Endothelial cell of umbilical vein (primary cell): ENCODE measurements at regions not wholly inside any gene's neighbourhood (a gene's known extent, or its start where the extent isn't known, plus 50 kb on each side); places are given as distances from the start of the nearest gene placed in this dataset.

ENCODE experiments used
- GATA2 ChIP-seq: IDR thresholded peaks from 2 replicates; pipeline ENCODE4 v1.7.0; 2011; ENCODE audit warnings: low read depth, mild to moderate bottlenecking, moderate library complexity, mixed read lengths, low read length; ENCODE audit not compliant: insufficient read length, insufficient read depth
- MYC ChIP-seq: IDR thresholded peaks from one replicate; pipeline ENCODE4 v1.6.1; 2011; ENCODE audit warnings: mild to moderate bottlenecking, low read depth, low read length
- POLR2A ChIP-seq: IDR thresholded peaks from 2 replicates; pipeline ENCODE4 v1.6.1; 2012; ENCODE audit warnings: low read depth, mild to moderate bottlenecking, control low read depth, low read length
- POLR2AphosphoS5 ChIP-seq: IDR thresholded peaks from 2 replicates; pipeline ENCODE4 v1.6.1; 2012; ENCODE audit warnings: low read depth, mild to moderate bottlenecking, control low read depth, low read length, moderate library complexity; ENCODE audit not compliant: insufficient read depth
- TF ChIP-seq, protein P1 (sequence below), 2 donors: IDR thresholded peaks; 1 replicate in 1 of 2; 2 replicates in 1 of 2; pipeline ENCODE4 v1.5.1; 2011; ENCODE audit warnings: low read length in 2 of 2, mild to moderate bottlenecking in 2 of 2, moderate library complexity in 2 of 2, control low read depth in 1 of 2, inconsistent platforms in 1 of 2, low read depth in 1 of 2; ENCODE audit not compliant: insufficient read depth in 1 of 2; ENCODE audit errors: extremely low read depth in 1 of 2
- TF ChIP-seq, protein P2 (sequence below): IDR thresholded peaks from 2 replicates; pipeline ENCODE4 v1.6.1; 2011; ENCODE audit not compliant: insufficient read depth, insufficient read length

DNA sequence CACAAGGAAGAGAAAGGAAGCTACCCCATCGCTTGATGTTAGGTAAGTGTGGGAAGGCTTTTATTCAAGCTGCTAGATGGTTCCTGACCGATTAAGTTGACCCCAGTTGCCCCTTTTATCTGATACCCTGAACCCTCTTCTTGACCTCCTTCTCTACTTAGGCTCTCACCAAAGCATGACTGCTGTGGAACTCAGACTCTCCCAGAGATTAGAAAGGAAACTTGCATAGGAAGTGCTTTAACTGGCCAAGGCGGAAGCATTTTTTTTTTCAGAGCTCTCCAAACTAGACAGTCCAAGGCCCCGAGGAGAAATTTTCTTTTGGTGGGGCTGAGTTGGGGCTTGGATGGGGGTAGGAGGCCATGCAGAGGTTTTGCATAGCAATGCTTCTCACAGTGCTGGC is 101.3 kb upstream of the USP24 start:
- TF ChIP-seq, protein P1, sequence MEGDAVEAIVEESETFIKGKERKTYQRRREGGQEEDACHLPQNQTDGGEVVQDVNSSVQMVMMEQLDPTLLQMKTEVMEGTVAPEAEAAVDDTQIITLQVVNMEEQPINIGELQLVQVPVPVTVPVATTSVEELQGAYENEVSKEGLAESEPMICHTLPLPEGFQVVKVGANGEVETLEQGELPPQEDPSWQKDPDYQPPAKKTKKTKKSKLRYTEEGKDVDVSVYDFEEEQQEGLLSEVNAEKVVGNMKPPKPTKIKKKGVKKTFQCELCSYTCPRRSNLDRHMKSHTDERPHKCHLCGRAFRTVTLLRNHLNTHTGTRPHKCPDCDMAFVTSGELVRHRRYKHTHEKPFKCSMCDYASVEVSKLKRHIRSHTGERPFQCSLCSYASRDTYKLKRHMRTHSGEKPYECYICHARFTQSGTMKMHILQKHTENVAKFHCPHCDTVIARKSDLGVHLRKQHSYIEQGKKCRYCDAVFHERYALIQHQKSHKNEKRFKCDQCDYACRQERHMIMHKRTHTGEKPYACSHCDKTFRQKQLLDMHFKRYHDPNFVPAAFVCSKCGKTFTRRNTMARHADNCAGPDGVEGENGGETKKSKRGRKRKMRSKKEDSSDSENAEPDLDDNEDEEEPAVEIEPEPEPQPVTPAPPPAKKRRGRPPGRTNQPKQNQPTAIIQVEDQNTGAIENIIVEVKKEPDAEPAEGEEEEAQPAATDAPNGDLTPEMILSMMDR (IDR thresholded peaks at IDR 0.05; ENCODE audit: extremely low read depth in 1 of 2, insufficient read depth in 1 of 2, low read depth in 1 of 2, low read length in 2 of 2), result no peak
- TF ChIP-seq POLR2A (no peak), MYC (no peak), GATA2 (no peak), POLR2AphosphoS5 (no peak)
- TF ChIP-seq, protein P2, sequence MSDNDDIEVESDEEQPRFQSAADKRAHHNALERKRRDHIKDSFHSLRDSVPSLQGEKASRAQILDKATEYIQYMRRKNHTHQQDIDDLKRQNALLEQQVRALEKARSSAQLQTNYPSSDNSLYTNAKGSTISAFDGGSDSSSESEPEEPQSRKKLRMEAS, result no peak
